Erythroblast (primary cell): ENCODE measurements at regions not wholly inside any gene's neighbourhood (a gene's known extent, or its start where the extent isn't known, plus 50 kb on each side); places are given as distances from the start of the nearest gene placed in this dataset.

Experiments
- GATA1 ChIP-seq: IDR thresholded peaks from 2 replicates; pipeline ENCODE4 v1.6.1; 2011; ENCODE audit warnings: low read depth, mild to moderate bottlenecking, control low read depth, low read length, moderate library complexity
- POLR2A ChIP-seq: IDR thresholded peaks from 2 replicates; pipeline ENCODE4 v1.6.1; 2011; ENCODE audit warnings: mild to moderate bottlenecking, low read length

- no peak for TF ChIP-seq POLR2A
- no peak for TF ChIP-seq GATA1
Measured at GRCh38 chr1:80646053-80646452, 1154.7 kb upstream of the ADGRL2 start.
